GM12891 (cell line): ENCODE measurements at regions not wholly inside any gene's neighbourhood (a gene's known extent, or its start where the extent isn't known, plus 50 kb on each side); places are given as distances from the start of the nearest gene placed in this dataset.

ENCODE experiments used
- PAX5 ChIP-seq: IDR thresholded peaks from 2 replicates; pipeline ENCODE4 v1.6.1; 2011; ENCODE audit warnings: low read length, moderate library complexity, mild to moderate bottlenecking; ENCODE audit not compliant: insufficient read depth, severe bottlenecking
- POLR2A ChIP-seq: IDR thresholded peaks from 2 replicates; pipeline ENCODE4 v1.6.1; 2011; ENCODE audit warnings: low read depth, low read length, control low read depth
- POLR2AphosphoS5 ChIP-seq: IDR thresholded peaks from 2 replicates; pipeline ENCODE4 v1.6.1; 2011; ENCODE audit warnings: low read depth, low read length, control low read depth
- POU2F2 ChIP-seq: IDR thresholded peaks from 2 replicates; pipeline ENCODE4 v1.6.1; 2011; ENCODE audit warnings: low read depth, mild to moderate bottlenecking, control low read depth, low read length, moderate library complexity
- SPI1 ChIP-seq: IDR thresholded peaks from 2 replicates; pipeline ENCODE4 v1.6.1; 2011; ENCODE audit warnings: low read depth, low read length, control low read depth
- TAF1 ChIP-seq: IDR thresholded peaks from 2 replicates; pipeline ENCODE4 v1.6.1; 2011; ENCODE audit warnings: low read depth, low read length, control low read depth

DNA sequence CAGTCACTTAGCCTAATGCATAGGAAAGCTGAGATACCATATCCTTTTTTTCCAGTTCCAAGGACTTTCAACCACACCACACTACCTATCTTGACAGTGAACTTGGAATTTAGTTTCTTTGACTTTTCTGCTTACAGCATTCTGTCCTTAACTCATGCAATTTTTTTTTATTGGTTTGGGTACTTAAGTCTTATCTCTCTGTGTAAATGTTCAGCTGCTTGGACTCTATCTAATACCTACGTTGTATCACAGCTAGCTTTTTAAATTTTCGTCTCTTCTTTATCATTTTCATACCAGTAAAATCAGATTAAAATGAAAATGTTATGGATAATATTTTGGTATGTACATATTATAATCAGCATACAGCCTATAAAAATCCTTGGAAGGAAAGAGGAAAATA, 106.9 kb upstream of the ADGRF1 start:
- TF ChIP-seq POLR2AphosphoS5 (no peak), POLR2A (no peak), TAF1 (no peak), POU2F2 (no peak), SPI1 (no peak), PAX5 (no peak)
